IPS DF 4.7 (cell line): ENCODE measurements at regions not wholly inside any gene's neighbourhood (a gene's known extent, or its start where the extent isn't known, plus 50 kb on each side); places are given as distances from the start of the nearest gene placed in this dataset.

Experiments used
- DNase-seq: peaks from one replicate; pipeline ENCODE4 v3.0.0-alpha.2; 2013; ENCODE audit warnings: low spot score; ENCODE audit errors: extremely low read depth

- DNase-seq, result peak; percentile 46
These were observed 413.4 kb downstream of the HLX start for GRCh38 chr1:221292652-221293051.

- DNase-seq, result no peak
These were observed 415.0 kb downstream of the HLX start for GRCh38 chr1:221294242-221294641.

GRCh38 chr1:221302357-221302756 lies 423.1 kb downstream of the HLX start:
- DNase-seq, result no peak

- no peak for DNase-seq
These were observed 423.6 kb downstream of the HLX start for GRCh38 chr1:221302810-221303209.

GRCh38 chr1:221303623-221304022 lies 424.4 kb downstream of the HLX start:
- no peak for DNase-seq

GRCh38 chr1:221306239-221306638 lies 427.0 kb downstream of the HLX start:
- no peak for DNase-seq

- no peak for DNase-seq
These were observed 429.6 kb downstream of the HLX start for GRCh38 chr1:221308534-221309511.

- DNase-seq, result no peak
These were observed 430.5 kb downstream of the HLX start for GRCh38 chr1:221309723-221310122.

- no peak for DNase-seq
These were observed 430.9 kb downstream of the HLX start for GRCh38 chr1:221310180-221310579.

GRCh38 chr1:221315330-221315729 lies 426.6 kb downstream of the DUSP10 start:
- DNase-seq, result no peak

GRCh38 chr1:221316491-221317056 lies 425.3 kb downstream of the DUSP10 start:
- no peak for DNase-seq

GRCh38 chr1:221317537-221317936 lies 424.4 kb downstream of the DUSP10 start:
- no peak for DNase-seq

- DNase-seq, result no peak
These were observed 413.9 kb downstream of the DUSP10 start for GRCh38 chr1:221327954-221328353.

GRCh38 chr1:221328371-221328770 lies 413.5 kb downstream of the DUSP10 start:
- DNase-seq, result no peak

- DNase-seq, result no peak
These were observed 410.4 kb downstream of the DUSP10 start for GRCh38 chr1:221331273-221332183.

- DNase-seq, result no peak
These were observed 407.8 kb downstream of the DUSP10 start for GRCh38 chr1:221334062-221334461.

GRCh38 chr1:221335161-221336101 lies 406.5 kb downstream of the DUSP10 start:
- DNase-seq, result no peak

GRCh38 chr1:221336126-221336525 lies 405.8 kb downstream of the DUSP10 start:
- no peak for DNase-seq

- no peak for DNase-seq
These were observed 404.8 kb downstream of the DUSP10 start for GRCh38 chr1:221337106-221337505.

- DNase-seq, result no peak
These were observed 398.8 kb downstream of the DUSP10 start for GRCh38 chr1:221343136-221343535.

- DNase-seq, result no peak
These were observed 398.3 kb downstream of the DUSP10 start for GRCh38 chr1:221343607-221344006.
